ENCODE measurements at regions not wholly inside any gene's neighbourhood (a gene's known extent, or its start where the extent isn't known, plus 50 kb on each side); places are given as distances from the start of the nearest gene placed in this dataset.

DNA sequence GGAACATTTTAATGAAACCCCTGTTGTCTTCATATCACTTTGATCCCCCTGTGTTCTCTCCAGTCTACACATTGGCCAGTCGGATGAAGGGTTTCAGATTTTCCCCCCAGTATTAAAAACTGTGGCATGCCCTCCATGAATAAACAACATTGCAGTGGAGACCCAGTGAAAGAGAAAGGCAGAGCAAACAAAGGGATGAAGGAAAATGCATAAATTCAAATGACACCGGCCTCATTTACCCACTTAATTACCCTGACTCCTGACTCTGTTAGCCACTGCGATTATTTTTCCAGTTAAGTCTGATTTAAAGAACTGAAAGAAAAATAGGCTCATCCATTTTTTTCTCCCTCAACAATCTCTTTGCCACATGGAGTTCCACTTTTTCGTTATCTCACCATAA, 569.2 kb downstream of the TFAP2B start:
- H3K36me3 ChIP-seq, result no peaks in the 10 kb centered on the region
- no peak overlapping the region for H3K4me3 ChIP-seq
- H3K27ac ChIP-seq, result no peak overlapping the region
- DNase-seq (ENCODE audit: low spot score), result no peak
- no peaks in the 10 kb centered on the region for H3K4me1 ChIP-seq (replicated peaks)
- 49% methylated on average over 4 of the region's 4 CpGs for WGBS
- no peaks in the 10 kb centered on the region for H3K9me3 ChIP-seq
- intact Hi-C loops (cut with DNase I), result no loop called here
- no peak for TF ChIP-seq POLR2AphosphoS5 (IDR thresholded peaks at IDR 0.05)
- TF ChIP-seq, protein P1, sequence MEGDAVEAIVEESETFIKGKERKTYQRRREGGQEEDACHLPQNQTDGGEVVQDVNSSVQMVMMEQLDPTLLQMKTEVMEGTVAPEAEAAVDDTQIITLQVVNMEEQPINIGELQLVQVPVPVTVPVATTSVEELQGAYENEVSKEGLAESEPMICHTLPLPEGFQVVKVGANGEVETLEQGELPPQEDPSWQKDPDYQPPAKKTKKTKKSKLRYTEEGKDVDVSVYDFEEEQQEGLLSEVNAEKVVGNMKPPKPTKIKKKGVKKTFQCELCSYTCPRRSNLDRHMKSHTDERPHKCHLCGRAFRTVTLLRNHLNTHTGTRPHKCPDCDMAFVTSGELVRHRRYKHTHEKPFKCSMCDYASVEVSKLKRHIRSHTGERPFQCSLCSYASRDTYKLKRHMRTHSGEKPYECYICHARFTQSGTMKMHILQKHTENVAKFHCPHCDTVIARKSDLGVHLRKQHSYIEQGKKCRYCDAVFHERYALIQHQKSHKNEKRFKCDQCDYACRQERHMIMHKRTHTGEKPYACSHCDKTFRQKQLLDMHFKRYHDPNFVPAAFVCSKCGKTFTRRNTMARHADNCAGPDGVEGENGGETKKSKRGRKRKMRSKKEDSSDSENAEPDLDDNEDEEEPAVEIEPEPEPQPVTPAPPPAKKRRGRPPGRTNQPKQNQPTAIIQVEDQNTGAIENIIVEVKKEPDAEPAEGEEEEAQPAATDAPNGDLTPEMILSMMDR (IDR thresholded peaks at IDR 0.05), result no peak
- no peak for TF ChIP-seq POLR2A (IDR thresholded peaks at IDR 0.05)
- H3K27me3 ChIP-seq (replicated peaks; ENCODE audit: insufficient read depth), result no peaks in the 10 kb centered on the region

GRCh38 chr6:51394061-51394460, 575.4 kb downstream of the TFAP2B start:
- no peak overlapping the region for H3K27ac ChIP-seq
- no peak for DNase-seq (ENCODE audit: low spot score)
- intact Hi-C loops (cut with DNase I), result no loop called here
- no peaks in the 10 kb centered on the region for H3K9me3 ChIP-seq
- H3K36me3 ChIP-seq, result no peaks in the 10 kb centered on the region
- H3K4me1 ChIP-seq (replicated peaks), result no peaks in the 10 kb centered on the region
- no peaks in the 10 kb centered on the region for H3K27me3 ChIP-seq (replicated peaks; ENCODE audit: insufficient read depth)
- TF ChIP-seq POLR2A (IDR thresholded peaks at IDR 0.05), result no peak
- H3K4me3 ChIP-seq, result no peak overlapping the region

DNA sequence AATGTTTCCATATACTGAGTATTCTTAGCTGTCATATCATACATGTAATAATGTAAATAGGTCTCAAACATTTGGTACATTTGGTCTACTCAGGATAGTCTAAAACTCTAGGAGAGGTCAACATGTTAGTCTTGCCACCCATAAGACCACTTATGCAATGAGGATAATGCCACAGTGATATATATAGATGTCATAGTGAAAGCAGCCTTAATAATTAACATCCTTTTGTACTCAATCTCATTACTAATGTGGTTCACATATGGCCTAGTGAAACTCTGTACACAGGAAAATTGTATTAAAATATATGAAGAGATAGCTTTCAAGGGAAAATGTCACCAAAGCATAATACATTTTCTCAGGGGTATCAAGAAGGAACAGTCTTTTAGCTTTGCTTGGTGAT, 577.9 kb downstream of the TFAP2B start:
- Histone ChIP-seq H3K27me3 (replicated peaks; ENCODE audit: insufficient read depth) (no peaks in the 10 kb centered on the region), H3K4me3 (no peak overlapping the region), H3K4me1 (replicated peaks) (no peaks in the 10 kb centered on the region), H3K9me3 (no peaks in the 10 kb centered on the region), H3K36me3 (no peaks in the 10 kb centered on the region), H3K27ac (no peak overlapping the region)
- DNase-seq (ENCODE audit: low spot score), result no peak
- TF ChIP-seq POLR2A (IDR thresholded peaks at IDR 0.05), result no peak
- TF ChIP-seq, protein P1 (IDR thresholded peaks at IDR 0.05), result no peak
- TF ChIP-seq POLR2AphosphoS5 (IDR thresholded peaks at IDR 0.05), result no peak
- intact Hi-C loops (cut with DNase I), result no loop called here

DNA sequence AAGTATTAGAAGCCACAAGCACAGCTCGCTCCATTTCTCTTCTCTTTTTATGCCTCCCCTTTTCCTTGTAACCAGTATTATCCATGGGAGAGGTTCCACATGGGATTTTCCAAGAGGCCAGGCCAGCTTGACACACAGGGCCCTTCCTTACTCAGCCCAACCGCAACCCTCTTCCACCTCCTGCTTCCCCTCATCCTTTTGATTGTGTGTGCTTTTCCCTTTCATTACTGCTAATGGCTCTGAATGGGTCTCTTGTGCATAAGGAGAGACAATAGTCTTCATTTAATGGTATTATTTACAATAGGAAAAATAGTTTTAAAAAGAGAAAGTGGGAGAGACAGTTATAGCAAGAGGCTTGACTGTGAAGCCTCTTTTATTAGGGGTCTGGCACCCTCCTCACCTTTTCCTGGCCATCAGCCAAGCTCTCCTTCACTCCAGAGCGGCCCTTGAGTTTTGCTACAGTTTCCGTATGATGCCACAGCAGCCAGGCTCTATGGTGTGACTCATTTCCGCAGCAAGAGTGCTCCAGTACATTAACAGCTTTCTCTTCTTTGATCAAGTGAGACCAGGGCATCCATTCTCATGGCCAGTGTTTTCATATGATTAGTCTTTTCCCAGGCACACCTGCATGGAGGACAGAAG, 579.5 kb downstream of the TFAP2B start:
- H3K4me1 ChIP-seq (replicated peaks), result no peaks in the 10 kb centered on the region
- intact Hi-C loops (cut with DNase I), result no loop called here
- TF ChIP-seq POLR2AphosphoS5 (IDR thresholded peaks at IDR 0.05) (no peak), POLR2A (IDR thresholded peaks at IDR 0.05) (no peak)
- TF ChIP-seq, protein P1 (IDR thresholded peaks at IDR 0.05), result no peak
- DNase-seq (ENCODE audit: low spot score), result no peak
- H3K4me3 ChIP-seq, result no peak overlapping the region
- H3K27ac ChIP-seq, result no peak overlapping the region
- H3K9me3 ChIP-seq, result no peaks in the 10 kb centered on the region
- H3K27me3 ChIP-seq (replicated peaks; ENCODE audit: insufficient read depth), result no peaks in the 10 kb centered on the region
- 62% methylated on average over 5 of the region's 5 CpGs for WGBS
- no peaks in the 10 kb centered on the region for H3K36me3 ChIP-seq

DNA sequence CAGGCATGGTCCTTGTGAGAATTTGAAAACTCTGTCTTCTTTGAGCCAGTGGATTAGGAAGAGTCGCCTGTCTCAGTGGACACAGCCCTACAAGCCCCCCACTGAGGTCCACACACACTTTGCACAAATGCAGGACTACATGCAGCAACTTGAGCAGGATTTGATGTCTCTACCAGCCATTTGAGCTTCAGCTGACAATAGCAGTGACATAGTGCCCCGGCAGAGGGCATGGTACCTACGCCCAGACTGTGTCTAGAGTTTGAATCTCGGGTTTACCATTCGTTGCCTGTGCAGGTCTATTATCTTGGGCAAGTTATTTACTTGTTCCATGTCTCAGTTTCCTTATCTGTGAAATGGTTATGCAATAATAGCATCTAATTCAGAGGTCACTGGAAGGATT, 580.1 kb downstream of the TFAP2B start:
- Histone ChIP-seq H3K27me3 (replicated peaks; ENCODE audit: insufficient read depth) (no peaks in the 10 kb centered on the region), H3K4me3 (no peak overlapping the region), H3K27ac (no peak overlapping the region), H3K4me1 (replicated peaks) (no peaks in the 10 kb centered on the region), H3K9me3 (no peaks in the 10 kb centered on the region), H3K36me3 (no peaks in the 10 kb centered on the region)
- TF ChIP-seq POLR2AphosphoS5 (IDR thresholded peaks at IDR 0.05) (no peak), POLR2A (IDR thresholded peaks at IDR 0.05) (no peak)
- TF ChIP-seq, protein P1 (IDR thresholded peaks at IDR 0.05), result no peak
- WGBS, result 90% methylated on average over 5 of the region's 5 CpGs
- intact Hi-C loops (cut with DNase I), result no loop called here
- DNase-seq (ENCODE audit: low spot score), result no peak

Measured in prostate gland (tissue), 2 donors.